ENCODE measurements at regions not wholly inside any gene's neighbourhood (a gene's known extent, or its start where the extent isn't known, plus 50 kb on each side); places are given as distances from the start of the nearest gene placed in this dataset.

DNA sequence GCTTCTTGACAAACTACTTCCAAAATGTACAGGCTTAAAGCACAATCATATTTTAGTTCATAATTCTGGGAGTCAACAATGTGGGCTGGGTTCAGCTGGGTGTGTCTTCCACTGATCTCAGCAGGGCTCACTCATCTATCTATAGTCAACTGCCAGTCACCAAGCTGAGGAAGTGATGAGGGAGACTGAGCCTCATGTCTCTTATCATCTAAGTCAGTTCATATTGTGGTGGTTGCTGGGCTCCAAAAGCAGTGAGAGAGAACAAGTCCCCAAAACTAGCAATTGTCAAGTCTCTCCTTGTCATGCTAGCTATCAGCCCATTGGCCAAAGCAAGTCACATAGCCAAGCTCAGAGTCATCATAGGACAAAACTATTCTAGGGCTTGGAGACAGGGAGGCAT lies 465.9 kb upstream of the ARID1B start:
- no peaks in the 10 kb centered on the region for H3K4me1 ChIP-seq (ENCODE audit: control insufficient read depth in 5 of 5, insufficient read depth in 5 of 5, low read length in 5 of 5)
- no peak overlapping the region for H3K27ac ChIP-seq (ENCODE audit: low read depth in 1 of 2, low read length in 1 of 2)
- H3K9me3 ChIP-seq (ENCODE audit: control insufficient read depth in 4 of 4, insufficient read depth in 3 of 4, low read length in 3 of 4): no peaks in the 10 kb centered on the region
- no peaks in the 10 kb centered on the region for H3K36me3 ChIP-seq (ENCODE audit: control insufficient read depth in 4 of 4, insufficient read depth in 4 of 4, low read length in 4 of 4)
- H3K27me3 ChIP-seq (ENCODE audit: control insufficient read depth in 3 of 3, insufficient read depth in 3 of 3, low read length in 2 of 3): no peaks in the 10 kb centered on the region
- DNase-seq (no peak), ATAC-seq (ENCODE audit: insufficient read depth, low FRiP score) (no peak)
- H3K9ac ChIP-seq (ENCODE audit: insufficient read depth in 1 of 2, low read length in 2 of 2): no peak overlapping the region
- TF ChIP-seq, protein P1, sequence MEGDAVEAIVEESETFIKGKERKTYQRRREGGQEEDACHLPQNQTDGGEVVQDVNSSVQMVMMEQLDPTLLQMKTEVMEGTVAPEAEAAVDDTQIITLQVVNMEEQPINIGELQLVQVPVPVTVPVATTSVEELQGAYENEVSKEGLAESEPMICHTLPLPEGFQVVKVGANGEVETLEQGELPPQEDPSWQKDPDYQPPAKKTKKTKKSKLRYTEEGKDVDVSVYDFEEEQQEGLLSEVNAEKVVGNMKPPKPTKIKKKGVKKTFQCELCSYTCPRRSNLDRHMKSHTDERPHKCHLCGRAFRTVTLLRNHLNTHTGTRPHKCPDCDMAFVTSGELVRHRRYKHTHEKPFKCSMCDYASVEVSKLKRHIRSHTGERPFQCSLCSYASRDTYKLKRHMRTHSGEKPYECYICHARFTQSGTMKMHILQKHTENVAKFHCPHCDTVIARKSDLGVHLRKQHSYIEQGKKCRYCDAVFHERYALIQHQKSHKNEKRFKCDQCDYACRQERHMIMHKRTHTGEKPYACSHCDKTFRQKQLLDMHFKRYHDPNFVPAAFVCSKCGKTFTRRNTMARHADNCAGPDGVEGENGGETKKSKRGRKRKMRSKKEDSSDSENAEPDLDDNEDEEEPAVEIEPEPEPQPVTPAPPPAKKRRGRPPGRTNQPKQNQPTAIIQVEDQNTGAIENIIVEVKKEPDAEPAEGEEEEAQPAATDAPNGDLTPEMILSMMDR (IDR thresholded peaks at IDR 0.05; ENCODE audit: control extremely low read depth, extremely low read depth): no peak
- no peak overlapping the region for H3K4me3 ChIP-seq

DNA sequence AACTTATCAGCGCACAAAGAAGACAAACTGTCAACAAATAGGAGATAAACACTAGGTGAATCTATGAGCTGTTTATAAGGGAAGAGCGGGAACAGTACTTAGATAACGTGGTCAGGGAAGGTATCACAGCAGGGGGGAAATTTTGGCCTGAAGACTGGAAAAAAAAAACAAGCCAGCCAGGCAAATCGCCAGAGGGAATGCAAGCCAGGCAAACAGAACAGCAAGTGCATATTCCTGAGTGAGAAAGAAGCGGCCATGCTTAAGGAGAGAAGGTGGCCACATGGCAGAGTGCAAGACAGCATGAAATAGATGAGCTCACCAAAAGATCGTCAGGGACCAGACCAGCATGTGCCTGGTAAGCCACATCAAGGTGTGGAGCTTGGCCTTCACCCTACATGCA lies 466.5 kb upstream of the ARID1B start:
- ATAC-seq (ENCODE audit: insufficient read depth, low FRiP score) (no peak), DNase-seq (no peak)
- no peak overlapping the region for H3K9ac ChIP-seq (ENCODE audit: insufficient read depth in 1 of 2, low read length in 2 of 2)
- H3K27me3 ChIP-seq (ENCODE audit: control insufficient read depth in 3 of 3, insufficient read depth in 3 of 3, low read length in 2 of 3): no peaks in the 10 kb centered on the region
- no peaks in the 10 kb centered on the region for H3K9me3 ChIP-seq (ENCODE audit: control insufficient read depth in 4 of 4, insufficient read depth in 3 of 4, low read length in 3 of 4)
- 69 to 87% methylated on average over 6 of the region's 6 CpGs for WGBS, 2 donors
- H3K27ac ChIP-seq (ENCODE audit: low read depth in 1 of 2, low read length in 1 of 2): no peak overlapping the region
- no peaks in the 10 kb centered on the region for H3K4me1 ChIP-seq (ENCODE audit: control insufficient read depth in 5 of 5, insufficient read depth in 5 of 5, low read length in 5 of 5)
- TF ChIP-seq, protein P1 (IDR thresholded peaks at IDR 0.05; ENCODE audit: control extremely low read depth, extremely low read depth): no peak
- no peak overlapping the region for H3K4me3 ChIP-seq
- no peaks in the 10 kb centered on the region for H3K36me3 ChIP-seq (ENCODE audit: control insufficient read depth in 4 of 4, insufficient read depth in 4 of 4, low read length in 4 of 4)

DNA sequence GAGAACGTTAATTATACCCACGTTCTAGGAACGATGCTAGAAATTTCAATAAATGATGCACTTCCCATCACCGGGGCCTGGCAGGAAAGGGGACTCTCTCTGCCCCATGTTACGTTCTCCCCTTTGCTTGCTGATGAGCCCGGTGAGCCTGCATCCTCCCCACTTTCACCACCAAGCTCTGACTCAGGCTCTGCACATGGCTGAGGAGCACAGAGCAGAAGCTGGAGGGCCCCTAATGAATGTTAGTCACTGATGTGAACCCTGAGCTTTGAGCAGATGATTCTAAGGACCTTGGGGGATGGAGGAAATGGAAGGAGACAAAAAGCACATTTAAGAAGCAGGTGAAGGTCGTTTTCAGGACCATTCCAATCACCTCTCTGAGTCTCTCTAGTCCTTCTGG lies 468.2 kb upstream of the ARID1B start:
- 87 to 88% methylated on average over 7 of the region's 7 CpGs for WGBS, 2 donors
- Histone ChIP-seq H3K27me3 (ENCODE audit: control insufficient read depth in 3 of 3, insufficient read depth in 3 of 3, low read length in 2 of 3) (no peaks in the 10 kb centered on the region), H3K9me3 (ENCODE audit: control insufficient read depth in 4 of 4, insufficient read depth in 3 of 4, low read length in 3 of 4) (no peaks in the 10 kb centered on the region), H3K4me1 (ENCODE audit: control insufficient read depth in 5 of 5, insufficient read depth in 5 of 5, low read length in 5 of 5) (no peaks in the 10 kb centered on the region), H3K9ac (ENCODE audit: insufficient read depth in 1 of 2, low read length in 2 of 2) (no peak overlapping the region), H3K27ac (ENCODE audit: low read depth in 1 of 2, low read length in 1 of 2) (no peak overlapping the region), H3K36me3 (ENCODE audit: control insufficient read depth in 4 of 4, insufficient read depth in 4 of 4, low read length in 4 of 4) (no peaks in the 10 kb centered on the region), H3K4me3 (no peak overlapping the region)
- TF ChIP-seq, protein P1 (IDR thresholded peaks at IDR 0.05; ENCODE audit: control extremely low read depth, extremely low read depth): no peak
- DNase-seq: no peak
- no peak for ATAC-seq (ENCODE audit: insufficient read depth, low FRiP score)

DNA sequence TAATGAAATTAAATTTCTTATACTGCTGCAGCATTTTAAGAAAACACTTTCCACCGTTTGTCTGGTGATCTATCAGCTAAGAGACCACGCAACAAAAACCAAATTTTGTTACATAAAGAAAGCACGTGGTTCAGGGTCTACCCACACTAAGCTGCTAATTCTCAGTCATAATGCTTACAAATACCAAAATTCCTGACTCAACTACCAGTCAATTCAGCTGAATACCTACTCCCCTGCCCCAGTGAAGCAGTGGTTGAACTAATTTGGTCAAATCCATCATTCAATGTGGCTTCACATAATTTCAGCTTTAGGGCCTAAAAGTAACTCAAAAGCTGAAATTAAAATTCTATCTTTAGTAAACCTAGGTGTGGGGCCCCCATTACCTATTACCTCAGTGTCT lies 468.6 kb upstream of the ARID1B start:
- Histone ChIP-seq H3K4me3 (no peak overlapping the region), H3K36me3 (ENCODE audit: control insufficient read depth in 4 of 4, insufficient read depth in 4 of 4, low read length in 4 of 4) (no peaks in the 10 kb centered on the region), H3K9me3 (ENCODE audit: control insufficient read depth in 4 of 4, insufficient read depth in 3 of 4, low read length in 3 of 4) (no peaks in the 10 kb centered on the region), H3K27me3 (ENCODE audit: control insufficient read depth in 3 of 3, insufficient read depth in 3 of 3, low read length in 2 of 3) (no peaks in the 10 kb centered on the region), H3K9ac (ENCODE audit: insufficient read depth in 1 of 2, low read length in 2 of 2) (no peak overlapping the region), H3K27ac (ENCODE audit: low read depth in 1 of 2, low read length in 1 of 2) (no peak overlapping the region), H3K4me1 (ENCODE audit: control insufficient read depth in 5 of 5, insufficient read depth in 5 of 5, low read length in 5 of 5) (no peaks in the 10 kb centered on the region)
- TF ChIP-seq, protein P1 (IDR thresholded peaks at IDR 0.05; ENCODE audit: control extremely low read depth, extremely low read depth): no peak
- WGBS, 2 donors: 76 to 92% methylated on average over 3 of the region's 3 CpGs
- no peak for DNase-seq
- no peak for ATAC-seq (ENCODE audit: insufficient read depth, low FRiP score)
